Fibroblast of mammary gland (primary cell): ENCODE measurements at regions not wholly inside any gene's neighbourhood (a gene's known extent, or its start where the extent isn't known, plus 50 kb on each side); places are given as distances from the start of the nearest gene placed in this dataset.
"Not testable (repeated sequence)": the region's sequence is repeated elsewhere in the genome, so short reads cannot be mapped to it uniquely, and the experiment has no call there.

Experiments
- DNase-seq: peaks from one replicate; pipeline ENCODE4 v3.0.0-alpha.2; 2010; ENCODE audit warnings: low read depth
- H3K4me3 ChIP-seq: 2 replicates; pipeline ENCODE4 v1.5.1; 2011; ENCODE audit warnings: low read depth, mild to moderate bottlenecking, low read length, moderate library complexity; ENCODE audit not compliant: control insufficient read depth
- TF ChIP-seq, protein P1 (sequence below): conservative IDR thresholded peaks from 2 replicates; pipeline ENCODE4 v1.5.1; 2011; ENCODE audit warnings: low read depth, low read length, inconsistent platforms; ENCODE audit not compliant: control insufficient read depth, insufficient read depth

DNA sequence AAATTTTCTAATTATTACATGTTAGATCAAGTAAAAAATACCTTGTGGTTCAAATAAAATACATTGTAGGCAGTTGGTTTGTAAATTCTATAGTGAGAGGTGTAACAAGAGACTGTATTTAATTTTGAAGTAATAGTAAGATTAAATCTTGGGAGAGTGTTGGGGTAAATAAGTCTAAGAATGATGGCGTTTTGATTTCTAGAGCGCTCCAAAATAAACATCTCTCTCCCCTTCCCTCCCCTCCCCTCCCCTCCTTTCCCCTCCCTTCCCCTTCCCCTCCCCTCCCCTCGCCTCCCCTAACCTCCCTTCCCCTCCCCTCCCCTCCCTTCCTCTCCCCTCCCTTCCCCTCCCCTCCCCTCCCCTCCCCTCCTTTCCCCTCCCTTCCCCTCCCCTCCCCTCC is 200.6 kb upstream of the EEF2KMT start:
- DNase-seq = no peak
- H3K4me3 ChIP-seq = no peak overlapping the region
- TF ChIP-seq, protein P1, sequence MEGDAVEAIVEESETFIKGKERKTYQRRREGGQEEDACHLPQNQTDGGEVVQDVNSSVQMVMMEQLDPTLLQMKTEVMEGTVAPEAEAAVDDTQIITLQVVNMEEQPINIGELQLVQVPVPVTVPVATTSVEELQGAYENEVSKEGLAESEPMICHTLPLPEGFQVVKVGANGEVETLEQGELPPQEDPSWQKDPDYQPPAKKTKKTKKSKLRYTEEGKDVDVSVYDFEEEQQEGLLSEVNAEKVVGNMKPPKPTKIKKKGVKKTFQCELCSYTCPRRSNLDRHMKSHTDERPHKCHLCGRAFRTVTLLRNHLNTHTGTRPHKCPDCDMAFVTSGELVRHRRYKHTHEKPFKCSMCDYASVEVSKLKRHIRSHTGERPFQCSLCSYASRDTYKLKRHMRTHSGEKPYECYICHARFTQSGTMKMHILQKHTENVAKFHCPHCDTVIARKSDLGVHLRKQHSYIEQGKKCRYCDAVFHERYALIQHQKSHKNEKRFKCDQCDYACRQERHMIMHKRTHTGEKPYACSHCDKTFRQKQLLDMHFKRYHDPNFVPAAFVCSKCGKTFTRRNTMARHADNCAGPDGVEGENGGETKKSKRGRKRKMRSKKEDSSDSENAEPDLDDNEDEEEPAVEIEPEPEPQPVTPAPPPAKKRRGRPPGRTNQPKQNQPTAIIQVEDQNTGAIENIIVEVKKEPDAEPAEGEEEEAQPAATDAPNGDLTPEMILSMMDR = no peak

DNA sequence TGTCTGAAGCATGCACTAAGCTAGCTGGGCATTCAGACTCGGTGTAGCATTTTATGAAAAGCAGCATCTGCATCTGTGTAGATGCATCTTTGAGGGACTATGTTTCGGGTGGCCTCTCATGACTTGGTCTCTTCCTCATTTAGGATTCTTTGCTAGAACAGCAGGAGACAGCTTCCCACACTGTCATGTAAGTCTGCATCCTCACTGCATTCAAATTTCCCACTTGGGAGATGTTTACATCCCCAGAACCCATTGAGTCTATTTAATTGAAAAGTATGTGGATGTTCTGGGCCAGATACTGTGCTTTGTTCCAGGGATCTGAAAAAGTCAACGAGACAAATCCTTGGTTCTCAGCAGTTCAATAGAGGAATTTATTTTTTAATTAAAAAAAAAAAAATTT is 198.6 kb upstream of the EEF2KMT start:
- DNase-seq = no peak
- TF ChIP-seq, protein P1 = no peak
- no peak overlapping the region for H3K4me3 ChIP-seq

DNA sequence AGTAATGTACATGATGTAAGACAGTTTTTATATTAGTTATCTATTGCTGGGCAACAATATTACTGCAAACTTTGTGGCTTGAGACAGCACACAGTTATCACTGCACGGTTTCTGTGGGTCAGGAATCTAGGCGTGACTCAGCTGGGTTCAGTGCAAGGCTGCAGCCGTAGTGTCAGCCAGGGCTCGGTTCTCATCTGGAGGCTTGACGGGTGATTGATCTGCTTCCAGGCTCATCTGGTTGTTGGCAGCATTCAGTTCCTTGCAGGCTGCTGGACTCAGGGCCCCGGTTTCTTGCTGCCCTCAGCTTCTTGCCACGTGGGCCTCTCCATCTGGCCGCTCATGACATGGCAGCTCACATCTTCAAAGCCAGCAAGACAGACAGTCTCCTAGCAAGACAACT is 197.7 kb upstream of the EEF2KMT start:
- DNase-seq, H3K4me3 ChIP-seq: not testable (repeated sequence)

DNA sequence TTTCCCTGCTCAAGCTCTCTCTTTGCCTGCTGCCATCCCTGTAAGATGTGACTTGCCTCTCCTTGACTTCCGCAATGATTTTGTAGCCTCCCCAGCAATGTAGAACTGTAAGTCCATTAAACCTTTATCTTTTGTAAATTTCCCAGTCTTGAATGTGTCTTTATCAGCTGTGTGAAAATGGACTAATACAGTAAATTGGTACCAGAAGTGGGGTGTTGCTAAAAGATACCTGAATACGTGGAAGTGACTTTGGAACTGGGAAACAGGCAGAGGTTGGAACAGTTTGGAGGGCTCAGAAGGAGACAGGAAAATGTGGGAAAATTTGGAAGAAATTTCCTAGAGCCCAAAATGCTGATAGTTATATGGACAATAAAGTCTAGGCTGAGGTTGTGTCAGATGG is 184.6 kb upstream of the EEF2KMT start:
- H3K4me3 ChIP-seq, DNase-seq: not testable (repeated sequence)

DNA sequence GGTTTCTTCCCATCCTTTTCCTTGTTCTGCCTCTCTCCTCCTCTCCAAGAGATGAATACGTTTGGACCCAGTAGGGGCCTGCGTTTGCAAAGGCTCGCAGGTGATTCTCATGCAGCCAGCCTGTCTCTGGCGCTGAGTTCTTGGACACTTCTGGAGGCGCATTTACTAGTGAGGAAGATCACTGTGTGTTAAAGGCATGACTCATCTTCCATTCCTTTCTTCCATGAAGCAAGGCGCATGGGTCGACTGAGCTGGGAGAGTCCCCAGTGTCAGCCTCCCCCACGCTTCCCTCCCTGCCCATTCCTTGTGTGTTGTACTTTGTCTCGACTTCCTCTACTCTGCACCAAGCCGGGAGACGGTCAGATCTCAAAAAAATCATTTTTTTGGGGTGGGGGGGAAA is 159.9 kb upstream of the EEF2KMT start:
- H3K4me3 ChIP-seq = no peak overlapping the region
- TF ChIP-seq, protein P1 = no peak
- DNase-seq = no peak

DNA sequence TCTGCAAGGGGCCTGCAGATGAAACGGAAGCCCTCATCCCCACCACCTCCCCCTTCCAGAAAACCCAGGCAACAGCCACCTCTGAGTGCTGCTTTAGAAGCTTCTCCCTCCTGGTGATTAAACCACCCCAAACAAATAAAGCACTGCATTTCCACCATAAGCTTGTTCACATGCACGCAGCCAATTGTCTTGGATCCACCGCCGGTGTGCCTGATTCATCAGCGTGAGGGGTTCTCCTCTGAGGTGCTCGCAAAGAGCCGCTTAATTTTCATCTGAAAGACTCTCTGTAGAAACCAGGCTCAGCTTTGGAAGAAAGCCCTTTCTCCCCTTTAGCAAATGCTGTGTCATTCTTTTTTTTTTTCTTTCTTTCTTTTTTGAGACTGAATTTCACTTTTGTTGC is 155.2 kb upstream of the EEF2KMT start:
- H3K4me3 ChIP-seq = no peak overlapping the region
- no peak for DNase-seq
- TF ChIP-seq, protein P1 = no peak

DNA sequence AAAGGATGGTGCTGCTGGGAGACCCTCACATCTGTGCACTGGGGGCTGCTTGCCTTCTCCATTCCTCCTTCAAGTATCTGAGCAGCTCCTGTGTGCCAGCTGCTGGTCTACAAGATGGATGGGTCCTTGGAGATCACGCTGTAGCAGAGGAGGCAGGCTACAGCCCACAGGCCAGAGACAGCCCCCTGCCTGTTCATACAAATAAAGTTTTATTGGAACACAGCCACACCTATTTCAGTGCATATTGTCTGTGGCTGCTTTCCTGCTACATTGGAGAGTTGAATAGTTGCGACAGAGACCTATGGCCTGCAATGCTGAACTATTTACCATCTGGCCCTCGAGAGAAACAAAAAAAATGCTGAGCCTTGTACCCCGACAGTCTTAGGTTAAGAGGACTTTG is 149.8 kb upstream of the EEF2KMT start:
- not testable (repeated sequence) for H3K4me3 ChIP-seq, DNase-seq

DNA sequence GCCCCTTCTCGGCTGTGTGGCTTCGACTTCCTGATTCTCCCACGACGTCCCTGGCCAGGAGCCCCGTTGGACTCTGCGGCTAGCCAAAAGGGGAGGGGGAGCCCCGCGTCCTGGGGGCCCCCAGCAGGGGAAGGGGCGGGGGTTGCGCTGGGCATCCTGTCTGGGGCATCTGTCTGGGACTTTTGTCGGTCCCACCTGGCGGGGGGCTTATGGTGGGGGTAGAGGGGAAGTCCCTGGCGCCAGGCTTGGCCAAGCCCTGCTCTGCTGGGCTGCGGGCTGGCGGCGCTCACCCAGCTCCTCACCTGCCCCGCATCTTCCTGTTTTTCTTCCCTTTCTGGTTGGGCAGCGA is 142.7 kb upstream of the EEF2KMT start:
- not testable (repeated sequence) for H3K4me3 ChIP-seq, DNase-seq

DNA sequence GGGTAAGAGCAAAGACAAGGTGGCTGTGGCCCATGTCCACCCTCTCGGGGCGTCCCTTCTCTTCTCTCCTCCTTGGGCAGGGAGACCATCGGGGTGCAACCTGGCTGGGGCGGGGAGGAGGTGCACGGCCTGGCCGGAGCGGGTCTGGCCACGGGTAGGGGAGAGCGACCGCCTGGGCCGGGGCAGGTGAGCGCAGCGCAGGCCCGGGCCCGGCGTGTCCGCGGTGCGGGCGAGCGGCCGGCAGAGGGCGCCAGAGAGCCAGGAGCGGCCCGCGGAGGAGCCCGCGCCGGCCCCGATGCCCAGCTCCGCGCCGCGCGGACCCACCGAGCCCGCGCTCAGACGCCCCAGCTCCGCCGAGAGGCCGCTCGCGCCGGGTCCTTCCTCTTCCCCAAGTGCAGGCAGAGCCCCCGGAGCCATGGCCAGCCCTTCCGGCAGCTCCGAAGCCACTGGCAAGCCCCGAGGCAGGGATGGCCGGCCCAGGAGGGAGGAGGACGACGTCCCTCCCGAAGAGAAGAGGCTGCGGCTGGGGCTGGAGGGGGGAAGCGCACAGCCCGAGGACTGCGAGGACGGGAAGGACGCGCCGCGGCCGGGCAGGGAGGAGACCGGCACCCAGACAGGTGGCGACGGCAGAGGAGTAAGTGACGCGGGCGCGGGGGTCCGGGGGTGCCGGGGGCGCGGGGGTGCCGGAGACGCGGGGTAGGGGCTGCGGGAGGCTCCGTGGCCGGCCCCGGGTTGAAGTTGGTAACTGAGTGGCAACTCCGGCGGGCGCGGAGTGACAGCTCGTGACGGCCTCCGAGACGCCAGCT is 142.1 kb upstream of the EEF2KMT start:
- peak; percentile 1 for DNase-seq
- not testable (repeated sequence) for H3K4me3 ChIP-seq

DNA sequence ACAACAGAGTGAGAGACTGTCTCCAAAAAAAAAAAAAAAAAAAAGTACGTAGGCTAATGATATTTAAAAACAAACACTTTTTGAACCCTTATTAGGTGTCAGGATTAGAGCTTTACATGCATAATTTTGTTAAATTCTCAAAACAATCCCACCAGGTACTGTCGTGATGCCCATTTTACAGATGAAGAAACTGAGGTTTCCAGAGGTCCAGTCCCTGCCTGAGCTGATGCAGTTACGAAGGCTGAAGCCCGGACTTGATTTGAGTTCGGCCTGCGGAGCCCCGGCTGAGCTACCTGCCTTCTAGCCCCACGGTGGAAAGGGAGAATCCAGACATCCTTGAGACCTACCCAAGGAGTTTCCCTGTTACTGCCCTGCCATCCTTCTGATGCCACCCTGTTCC is 137.5 kb upstream of the EEF2KMT start:
- no peak for DNase-seq
- TF ChIP-seq, protein P1 = no peak
- H3K4me3 ChIP-seq = no peak overlapping the region
